ENCODE measurements at regions not wholly inside any gene's neighbourhood (a gene's known extent, or its start where the extent isn't known, plus 50 kb on each side); places are given as distances from the start of the nearest gene placed in this dataset.

DNA sequence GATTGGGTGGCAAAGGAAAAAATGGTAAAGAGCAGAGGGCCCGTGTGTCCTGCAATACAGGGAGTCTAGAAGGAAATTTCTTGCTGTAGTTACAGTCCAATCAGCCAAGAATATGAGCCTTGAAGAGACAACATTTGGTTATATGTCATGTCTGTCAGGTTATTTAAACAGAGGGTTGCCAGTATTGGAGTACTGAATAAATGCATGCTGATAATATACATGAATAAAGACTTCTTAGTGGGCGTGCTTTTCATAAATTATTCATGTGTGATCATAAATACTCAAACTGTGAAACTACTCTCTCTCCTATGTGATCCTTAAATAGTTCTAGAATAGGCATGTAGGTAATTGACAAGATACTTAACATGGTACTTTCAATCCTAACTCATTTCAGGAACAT, 249.0 kb downstream of the CRPPA start:
- no peak overlapping the region for H3K27ac ChIP-seq
- ChIA-PET CTCF (no interaction called here), POLR2A (ENCODE audit: low non-redundant PET) (no interaction called here)
- no peak for DNase-seq (ENCODE audit: low spot score)
- TF ChIP-seq, protein P1, sequence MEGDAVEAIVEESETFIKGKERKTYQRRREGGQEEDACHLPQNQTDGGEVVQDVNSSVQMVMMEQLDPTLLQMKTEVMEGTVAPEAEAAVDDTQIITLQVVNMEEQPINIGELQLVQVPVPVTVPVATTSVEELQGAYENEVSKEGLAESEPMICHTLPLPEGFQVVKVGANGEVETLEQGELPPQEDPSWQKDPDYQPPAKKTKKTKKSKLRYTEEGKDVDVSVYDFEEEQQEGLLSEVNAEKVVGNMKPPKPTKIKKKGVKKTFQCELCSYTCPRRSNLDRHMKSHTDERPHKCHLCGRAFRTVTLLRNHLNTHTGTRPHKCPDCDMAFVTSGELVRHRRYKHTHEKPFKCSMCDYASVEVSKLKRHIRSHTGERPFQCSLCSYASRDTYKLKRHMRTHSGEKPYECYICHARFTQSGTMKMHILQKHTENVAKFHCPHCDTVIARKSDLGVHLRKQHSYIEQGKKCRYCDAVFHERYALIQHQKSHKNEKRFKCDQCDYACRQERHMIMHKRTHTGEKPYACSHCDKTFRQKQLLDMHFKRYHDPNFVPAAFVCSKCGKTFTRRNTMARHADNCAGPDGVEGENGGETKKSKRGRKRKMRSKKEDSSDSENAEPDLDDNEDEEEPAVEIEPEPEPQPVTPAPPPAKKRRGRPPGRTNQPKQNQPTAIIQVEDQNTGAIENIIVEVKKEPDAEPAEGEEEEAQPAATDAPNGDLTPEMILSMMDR (conservative IDR thresholded peaks at IDR 0.05; ENCODE audit: low read depth): no peak

DNA sequence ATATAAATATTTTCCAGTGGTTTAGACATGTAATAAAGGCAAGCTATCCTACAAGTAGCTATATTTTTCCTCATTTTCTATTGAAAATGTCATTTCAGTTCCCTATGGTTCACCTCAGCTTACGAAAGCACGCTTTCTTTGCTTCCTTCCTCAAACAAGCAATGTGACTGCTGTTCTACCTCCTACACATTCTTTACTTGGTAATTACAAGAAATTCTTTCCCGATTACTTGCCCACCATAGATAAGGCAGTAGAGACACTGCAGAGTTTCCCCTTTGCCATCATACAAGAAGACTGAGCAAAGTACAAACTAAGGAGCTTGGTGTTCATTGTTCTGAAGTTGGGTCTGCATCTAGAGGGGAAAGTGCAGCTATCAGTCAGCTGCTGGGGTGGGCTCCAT, 249.4 kb downstream of the CRPPA start:
- no peak for DNase-seq (ENCODE audit: low spot score)
- no peak overlapping the region for H3K27ac ChIP-seq
- CTCF ChIA-PET: no interaction called here
- POLR2A ChIA-PET (ENCODE audit: low non-redundant PET): no interaction called here
- TF ChIP-seq, protein P1 (conservative IDR thresholded peaks at IDR 0.05; ENCODE audit: low read depth): no peak

DNA sequence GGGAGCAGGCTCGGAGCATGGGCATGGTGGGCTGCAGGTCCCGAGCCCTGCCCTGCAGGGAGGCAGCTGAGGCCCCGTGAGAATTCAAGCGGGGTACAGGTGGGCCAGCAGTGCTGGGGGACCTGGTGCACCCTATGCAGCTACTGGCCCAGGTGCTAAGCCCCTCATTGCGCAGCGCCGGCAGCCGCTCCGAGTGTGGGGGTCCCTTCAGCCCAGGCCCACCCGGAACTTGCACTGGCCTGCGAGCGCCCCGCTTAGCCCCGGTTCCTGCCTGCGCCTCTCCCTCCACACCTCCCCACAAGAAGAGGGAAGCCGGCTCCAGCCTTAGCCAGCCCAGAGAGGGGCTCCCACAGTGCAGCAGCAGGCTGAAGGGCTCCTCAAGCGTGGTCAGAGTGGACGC, 250.7 kb downstream of the CRPPA start:
- no peak for DNase-seq (ENCODE audit: low spot score)
- TF ChIP-seq, protein P1 (conservative IDR thresholded peaks at IDR 0.05; ENCODE audit: low read depth): no peak
- ChIA-PET POLR2A (ENCODE audit: low non-redundant PET) (no interaction called here), CTCF (no interaction called here)
- no peak overlapping the region for H3K27ac ChIP-seq

DNA sequence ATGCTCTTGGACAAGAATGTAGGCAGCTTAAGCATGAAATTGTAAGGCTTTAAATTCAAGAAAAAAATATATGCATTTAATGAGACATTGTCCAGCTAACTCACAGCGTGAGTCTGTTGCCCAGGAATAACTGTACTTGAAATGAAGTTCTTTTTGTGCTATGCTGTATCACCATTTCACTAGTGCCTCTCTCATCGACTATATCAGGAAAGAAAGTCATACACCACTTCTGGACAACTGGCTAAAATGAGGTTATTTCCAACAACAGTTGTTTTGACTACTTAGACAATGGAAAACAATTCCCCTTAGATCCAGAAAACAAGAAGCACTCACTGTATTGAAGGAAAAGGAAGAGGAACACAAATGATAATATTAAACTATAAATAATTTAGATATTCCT, 251.8 kb downstream of the CRPPA start:
- POLR2A ChIA-PET (ENCODE audit: low non-redundant PET): no interaction called here

DNA sequence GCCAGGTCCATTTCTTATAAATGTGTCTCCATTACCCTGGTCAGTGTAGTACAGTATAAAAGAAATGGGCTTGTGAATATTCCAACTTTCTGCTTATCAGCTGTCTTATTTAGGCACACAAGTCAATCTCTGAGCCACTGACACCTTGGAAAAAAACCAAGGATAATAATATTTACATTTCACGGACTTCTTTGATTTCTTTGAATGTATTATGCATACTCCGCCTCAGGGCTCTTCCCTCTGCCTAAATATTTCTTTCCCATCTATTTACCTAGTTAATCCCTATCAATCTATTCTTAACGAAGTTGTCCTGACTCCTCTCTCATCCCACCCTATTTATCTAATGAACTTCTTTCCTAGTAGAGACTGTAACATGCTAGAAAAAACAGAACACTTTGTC, 253.8 kb downstream of the CRPPA start:
- POLR2A ChIA-PET (ENCODE audit: low non-redundant PET): no interaction called here
- TF ChIP-seq, protein P1 (conservative IDR thresholded peaks at IDR 0.05; ENCODE audit: low read depth): no peak
- CTCF ChIA-PET: interaction anchor here (0.6 kb wide), 1 partner anchor 192 kb away, joined by 3 read pairs; no protein-coding TSS in a partner anchor
- DNase-seq (ENCODE audit: low spot score): no peak
- H3K27ac ChIP-seq: no peak overlapping the region

More for the DNA sequence above, 251.8 kb downstream of the CRPPA start:
- no peak overlapping the region for H3K27ac ChIP-seq
- CTCF ChIA-PET: no interaction called here
- TF ChIP-seq, protein P1 (conservative IDR thresholded peaks at IDR 0.05; ENCODE audit: low read depth): no peak
- no peak for DNase-seq (ENCODE audit: low spot score)

DNA sequence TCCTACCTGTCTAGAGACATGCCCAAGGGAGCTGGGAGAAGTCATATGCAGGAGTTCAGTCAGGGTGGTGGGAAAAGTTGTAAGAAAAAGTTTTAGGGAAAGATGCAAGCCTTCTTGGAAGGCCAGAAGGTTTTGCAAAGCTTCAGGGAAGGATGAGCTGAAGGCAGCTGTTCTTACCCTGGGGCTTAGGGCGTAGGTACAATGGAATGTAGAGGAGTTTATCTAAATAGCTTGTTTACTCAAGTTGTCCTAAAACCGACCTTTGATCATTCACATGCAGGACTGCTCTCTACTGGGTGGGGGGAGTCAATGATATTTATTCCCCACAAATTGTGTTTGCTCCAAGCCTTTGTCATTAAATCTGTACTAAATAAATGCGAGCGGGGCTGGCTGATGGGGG, 277.0 kb downstream of the CRPPA start:
- CTCF ChIA-PET: interaction anchor here (0.6 kb wide), 1 partner anchor 420 kb away, joined by 4 read pairs; no protein-coding TSS in a partner anchor
- POLR2A ChIA-PET (ENCODE audit: low non-redundant PET): no interaction called here
- DNase-seq (ENCODE audit: low spot score): no peak
- TF ChIP-seq, protein P1 (conservative IDR thresholded peaks at IDR 0.05; ENCODE audit: low read depth): no peak
- no peak overlapping the region for H3K27ac ChIP-seq

DNA sequence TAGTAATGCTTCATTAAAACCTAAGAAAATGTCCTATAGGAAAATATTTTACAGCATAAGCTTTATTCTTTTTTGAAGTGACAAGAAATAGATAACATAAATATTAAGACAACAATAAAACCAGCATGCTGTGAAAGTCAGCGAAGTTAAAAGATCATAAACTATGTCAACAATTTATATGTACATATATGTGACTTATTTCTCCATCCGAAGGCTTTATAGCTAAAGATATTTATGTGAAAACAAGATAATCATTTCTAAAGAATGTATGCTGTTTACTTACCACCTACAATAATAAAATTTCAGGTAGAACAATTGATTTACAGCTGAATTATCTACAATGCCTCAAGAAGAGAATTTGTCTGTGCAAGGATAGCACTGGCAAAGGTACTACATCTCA, 283.4 kb downstream of the CRPPA start:
- ChIA-PET CTCF (no interaction called here), POLR2A (ENCODE audit: low non-redundant PET) (no interaction called here)

More for the DNA sequence above, 283.4 kb downstream of the CRPPA start:
- DNase-seq (ENCODE audit: low spot score): no peak
- no peak overlapping the region for H3K27ac ChIP-seq
- TF ChIP-seq, protein P1 (conservative IDR thresholded peaks at IDR 0.05; ENCODE audit: low read depth): no peak
